Suprapubic skin (tissue), 4 donors: ENCODE measurements at regions not wholly inside any gene's neighbourhood (a gene's known extent, or its start where the extent isn't known, plus 50 kb on each side); places are given as distances from the start of the nearest gene placed in this dataset.
A peak's percentile ranks its signal among the peaks of the same experiment; 100 is the strongest.
"Not testable (repeated sequence)": the region's sequence is repeated elsewhere in the genome, so short reads cannot be mapped to it uniquely, and the experiment has no call there.

Source experiments
- DNase-seq, 2 donors: peaks; one replicate each; pipeline ENCODE4 v3.0.0-alpha.2; 2019; ENCODE audit warnings: low spot score in 2 of 2
- H3K27ac ChIP-seq: fragments of 200-600 bp; sonication (generic); one replicate; pipeline ENCODE4 v1.5.1; 2019
- H3K27me3 ChIP-seq: fragments of 200-600 bp; sonication (generic); one replicate; pipeline ENCODE4 v1.5.1; 2019
- H3K36me3 ChIP-seq: fragments of 200-600 bp; sonication (generic); one replicate; pipeline ENCODE4 v1.5.1; 2019
- H3K4me1 ChIP-seq: fragments of 200-600 bp; sonication (generic); one replicate; pipeline ENCODE4 v1.5.1; 2019
- H3K4me3 ChIP-seq: fragments of 200-600 bp; sonication (generic); one replicate; pipeline ENCODE4 v1.5.1; 2019; ENCODE audit warnings: mild to moderate bottlenecking
- H3K9me3 ChIP-seq: fragments of 200-600 bp; sonication (generic); one replicate; pipeline ENCODE4 v1.5.1; 2019
- CTCF ChIP-seq, 2 donors: fragments of 200-600 bp in 1 of 2; fragments of 450-650 bp in 1 of 2; sonication (generic) in 1 of 2; IDR thresholded peaks; one replicate each; pipeline ENCODE4 v1.5.1; 2016 to 2019; ENCODE audit warnings: antibody characterized with exemption in 2 of 2, mild to moderate bottlenecking in 1 of 2, moderate library complexity in 1 of 2
- EP300 ChIP-seq: sonication (generic); formaldehyde crosslinking; IDR thresholded peaks from one replicate; pipeline ENCODE4 v1.6.1; 2017; ENCODE audit warnings: antibody characterized with exemption
- POLR2A ChIP-seq, 2 donors: fragments of 450-650 bp; IDR thresholded peaks; one replicate each; pipeline ENCODE4 v1.6.1; 2017; ENCODE audit warnings: antibody characterized with exemption in 2 of 2, mild to moderate bottlenecking in 2 of 2, moderate library complexity in 2 of 2
- POLR2AphosphoS5 ChIP-seq, 3 donors: sonication (generic); formaldehyde crosslinking; IDR thresholded peaks; one replicate each; pipeline ENCODE4 v1.6.1; 2017; ENCODE audit warnings: antibody characterized with exemption in 3 of 3
- WGBS: methylation state at CpG from one replicate; pipeline ENCODE4 v1.1.5; 2018; 5-methylcytosine and 5-hydroxymethylcytosine counted together

- peaks cover 45% of the 10 kb centered on the region for H3K4me1 ChIP-seq
- peaks cover 70% of the 10 kb centered on the region for H3K27me3 ChIP-seq
- H3K9me3 ChIP-seq, result no peaks in the 10 kb centered on the region
- no peak for DNase-seq
- H3K36me3 ChIP-seq, result no peaks in the 10 kb centered on the region
- WGBS, result 4% methylated on average over 19 of the region's 53 CpGs
- TF ChIP-seq POLR2A (IDR thresholded peaks at IDR 0.05) (no peak), CTCF (IDR thresholded peaks at IDR 0.05) (no peak), POLR2AphosphoS5 (IDR thresholded peaks at IDR 0.05) (no peak), EP300 (no peak)
- H3K27ac ChIP-seq, result peak overlapping the region; percentile 25
- H3K4me3 ChIP-seq, result peak overlapping the region; percentile 52
Measured at GRCh38 chr1:217133958-217134856, 411.0 kb upstream of the ESRRG start.

- H3K9me3 ChIP-seq, result no peaks in the 10 kb centered on the region
- no peak overlapping the region for H3K4me3 ChIP-seq
- no peak for DNase-seq
- peaks cover 58% of the 10 kb centered on the region for H3K27me3 ChIP-seq
- peaks cover 33% of the 10 kb centered on the region for H3K4me1 ChIP-seq
- TF ChIP-seq EP300 (no peak), POLR2AphosphoS5 (IDR thresholded peaks at IDR 0.05) (no peak), POLR2A (IDR thresholded peaks at IDR 0.05) (no peak), CTCF (IDR thresholded peaks at IDR 0.05) (no peak)
- 50% methylated on average over 20 of the region's 20 CpGs for WGBS
- no peak overlapping the region for H3K27ac ChIP-seq
- H3K36me3 ChIP-seq, result no peaks in the 10 kb centered on the region
Measured at GRCh38 chr1:217133092-217133491, 409.9 kb upstream of the ESRRG start.

GRCh38 chr1:217123340-217123739, 400.1 kb upstream of the ESRRG start:
- not testable (repeated sequence) for DNase-seq, H3K9me3 ChIP-seq, H3K27ac ChIP-seq, H3K36me3 ChIP-seq, H3K4me1 ChIP-seq, H3K27me3 ChIP-seq, H3K4me3 ChIP-seq
- WGBS, result 62% methylated on average over 1 of the region's 1 CpG

- H3K4me3 ChIP-seq, result no peak overlapping the region
- TF ChIP-seq CTCF (IDR thresholded peaks at IDR 0.05) (no peak), EP300 (no peak), POLR2AphosphoS5 (IDR thresholded peaks at IDR 0.05) (no peak)
Measured at GRCh38 chr1:217117973-217118465, 394.8 kb upstream of the ESRRG start.

GRCh38 chr1:217115404-217116380, 392.5 kb upstream of the ESRRG start:
- Histone ChIP-seq H3K4me3 (no peak overlapping the region), H3K27me3 (no peaks in the 10 kb centered on the region), H3K36me3 (no peaks in the 10 kb centered on the region), H3K9me3 (no peaks in the 10 kb centered on the region), H3K27ac (no peak overlapping the region), H3K4me1 (no peaks in the 10 kb centered on the region)
- TF ChIP-seq POLR2A (IDR thresholded peaks at IDR 0.05), result no peak
- no peak for TF ChIP-seq POLR2AphosphoS5 (IDR thresholded peaks at IDR 0.05)
- TF ChIP-seq EP300, result no peak
- TF ChIP-seq CTCF (IDR thresholded peaks at IDR 0.05), result no peak
- WGBS, result 46% methylated on average over 5 of the region's 5 CpGs
- no peak for DNase-seq

More at GRCh38 chr1:217117973-217118465, 394.8 kb upstream of the ESRRG start:
- no peaks in the 10 kb centered on the region for H3K27me3 ChIP-seq
- no peaks in the 10 kb centered on the region for H3K9me3 ChIP-seq
- H3K27ac ChIP-seq, result no peak overlapping the region
- H3K36me3 ChIP-seq, result no peaks in the 10 kb centered on the region
- no peak for DNase-seq
- H3K4me1 ChIP-seq, result no peaks in the 10 kb centered on the region
